ENCODE measurements at regions not wholly inside any gene's neighbourhood (a gene's known extent, or its start where the extent isn't known, plus 50 kb on each side); places are given as distances from the start of the nearest gene placed in this dataset.

DNA sequence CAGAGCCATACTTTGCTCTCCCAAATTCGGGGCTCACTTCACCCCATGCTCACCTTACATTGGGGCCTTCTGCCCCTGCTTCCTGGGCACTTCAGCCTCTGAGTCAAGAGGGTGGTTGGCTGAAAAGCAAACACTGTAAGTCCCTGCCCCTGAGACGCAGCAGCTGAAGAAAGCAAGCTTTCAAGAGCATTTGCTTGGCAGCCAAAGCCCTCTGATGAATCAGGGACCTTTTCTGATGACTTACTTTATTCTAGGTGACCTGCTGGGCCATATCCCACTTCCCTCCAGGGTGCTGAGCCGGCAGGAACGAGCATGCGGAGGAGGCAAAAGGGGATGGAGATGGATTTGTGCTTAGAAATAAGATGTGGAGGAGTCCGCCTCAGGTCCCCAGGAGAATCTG is 147.0 kb upstream of the TNRC6C start:
- no peak overlapping the region for H2AFZ ChIP-seq (ENCODE audit: low read length)
- no peaks in the 10 kb centered on the region for H3K79me2 ChIP-seq (ENCODE audit: insufficient read depth, low read length)
- BruUV-seq (replicated peaks), result no TSS peak
- in situ Hi-C loops (cut with HindIII; ENCODE audit: extremely low pct_ligation_motif_present, low pct_unique_long_range_greater_than_20kb) (no loop called here), intact Hi-C loops (cut with micrococcal nuclease; ENCODE audit: unreplicated experiment) (no loop called here)
- ATAC-seq, result no peak
- no peaks in the 10 kb centered on the region for H4K20me1 ChIP-seq (ENCODE audit: insufficient read depth, low read length)
- FAIRE-seq, result no peak
- no peak overlapping the region for H3K9ac ChIP-seq (ENCODE audit: insufficient read depth, low read depth, low read length)
- no peaks in the 10 kb centered on the region for H3K9me3 ChIP-seq (ENCODE audit: low read length)
- CTCF ChIA-PET (ENCODE audit: low intra/inter-chr PET ratio, low total read pairs), result no interaction called here
- DNase-seq (ENCODE audit: low spot score), result no peak
- H3K4me1 ChIP-seq (ENCODE audit: insufficient read depth, low read length), result no peaks in the 10 kb centered on the region
- H3K4me3 ChIP-seq (replicated peaks in 1 of 3; ENCODE audit: insufficient read depth in 1 of 3, low read depth in 2 of 3, low read length in 3 of 3), result no peak overlapping the region
- H3K4me2 ChIP-seq (ENCODE audit: low read depth, low read length), result no peak overlapping the region
- WGBS (ENCODE audit: low lambda C conversion rate), result 22% methylated on average over 6 of the region's 6 CpGs
- H3K27ac ChIP-seq (ENCODE audit: extremely low read length, insufficient read depth, low read length), result no peak overlapping the region
- no peaks in the 10 kb centered on the region for H3K36me3 ChIP-seq (replicated peaks in 1 of 2; ENCODE audit: control insufficient read depth in 1 of 2, insufficient read depth in 2 of 2, low read length in 2 of 2)
- peaks cover 3 to 43% of the 10 kb centered on the region in 2 experiments; a peak in 4 of 5 replicates for H3K27me3 ChIP-seq (ENCODE audit: control insufficient read depth in 1 of 2, insufficient read depth in 2 of 2, low read length in 2 of 2)
- TF ChIP-seq AHR (CRISPR knock-in tag; IDR thresholded peaks at IDR 0.05) (no peak), SCMH1 (CRISPR knock-in tag; IDR thresholded peaks at IDR 0.05; ENCODE audit: borderline replicate concordance) (no peak), ZNF563 (CRISPR knock-in tag; IDR thresholded peaks at IDR 0.05) (no peak), IKZF4 (CRISPR knock-in tag; IDR thresholded peaks at IDR 0.05; ENCODE audit: borderline replicate concordance, low read depth, not compliant biosample characterization) (no peak)
- TF ChIP-seq, protein P1, sequence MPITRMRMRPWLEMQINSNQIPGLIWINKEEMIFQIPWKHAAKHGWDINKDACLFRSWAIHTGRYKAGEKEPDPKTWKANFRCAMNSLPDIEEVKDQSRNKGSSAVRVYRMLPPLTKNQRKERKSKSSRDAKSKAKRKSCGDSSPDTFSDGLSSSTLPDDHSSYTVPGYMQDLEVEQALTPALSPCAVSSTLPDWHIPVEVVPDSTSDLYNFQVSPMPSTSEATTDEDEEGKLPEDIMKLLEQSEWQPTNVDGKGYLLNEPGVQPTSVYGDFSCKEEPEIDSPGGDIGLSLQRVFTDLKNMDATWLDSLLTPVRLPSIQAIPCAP (CRISPR knock-in tag; IDR thresholded peaks at IDR 0.05; ENCODE audit: low read depth), result no peak
- TF ChIP-seq, protein P2, sequence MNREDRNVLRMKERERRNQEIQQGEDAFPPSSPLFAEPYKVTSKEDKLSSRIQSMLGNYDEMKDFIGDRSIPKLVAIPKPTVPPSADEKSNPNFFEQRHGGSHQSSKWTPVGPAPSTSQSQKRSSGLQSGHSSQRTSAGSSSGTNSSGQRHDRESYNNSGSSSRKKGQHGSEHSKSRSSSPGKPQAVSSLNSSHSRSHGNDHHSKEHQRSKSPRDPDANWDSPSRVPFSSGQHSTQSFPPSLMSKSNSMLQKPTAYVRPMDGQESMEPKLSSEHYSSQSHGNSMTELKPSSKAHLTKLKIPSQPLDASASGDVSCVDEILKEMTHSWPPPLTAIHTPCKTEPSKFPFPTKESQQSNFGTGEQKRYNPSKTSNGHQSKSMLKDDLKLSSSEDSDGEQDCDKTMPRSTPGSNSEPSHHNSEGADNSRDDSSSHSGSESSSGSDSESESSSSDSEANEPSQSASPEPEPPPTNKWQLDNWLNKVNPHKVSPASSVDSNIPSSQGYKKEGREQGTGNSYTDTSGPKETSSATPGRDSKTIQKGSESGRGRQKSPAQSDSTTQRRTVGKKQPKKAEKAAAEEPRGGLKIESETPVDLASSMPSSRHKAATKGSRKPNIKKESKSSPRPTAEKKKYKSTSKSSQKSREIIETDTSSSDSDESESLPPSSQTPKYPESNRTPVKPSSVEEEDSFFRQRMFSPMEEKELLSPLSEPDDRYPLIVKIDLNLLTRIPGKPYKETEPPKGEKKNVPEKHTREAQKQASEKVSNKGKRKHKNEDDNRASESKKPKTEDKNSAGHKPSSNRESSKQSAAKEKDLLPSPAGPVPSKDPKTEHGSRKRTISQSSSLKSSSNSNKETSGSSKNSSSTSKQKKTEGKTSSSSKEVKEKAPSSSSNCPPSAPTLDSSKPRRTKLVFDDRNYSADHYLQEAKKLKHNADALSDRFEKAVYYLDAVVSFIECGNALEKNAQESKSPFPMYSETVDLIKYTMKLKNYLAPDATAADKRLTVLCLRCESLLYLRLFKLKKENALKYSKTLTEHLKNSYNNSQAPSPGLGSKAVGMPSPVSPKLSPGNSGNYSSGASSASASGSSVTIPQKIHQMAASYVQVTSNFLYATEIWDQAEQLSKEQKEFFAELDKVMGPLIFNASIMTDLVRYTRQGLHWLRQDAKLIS (CRISPR knock-in tag; IDR thresholded peaks at IDR 0.05), result no peak
- POLR2A ChIA-PET, result no interaction called here

Measured in HepG2 (cell line).